ENCODE measurements at regions not wholly inside any gene's neighbourhood (a gene's known extent, or its start where the extent isn't known, plus 50 kb on each side); places are given as distances from the start of the nearest gene placed in this dataset.
A peak's percentile ranks its signal among the peaks of the same experiment; 100 is the strongest.

- DNase-seq: no peak
Observed at GRCh38 chrX:131779741-131780140, 235.9 kb downstream of the OR13H1 start.

- DNase-seq: no peak
Observed at GRCh38 chrX:131782646-131783045, 238.8 kb downstream of the OR13H1 start.

GRCh38 chrX:131783555-131784308 is 239.4 kb upstream of the STK26 start:
- DNase-seq: no peak

GRCh38 chrX:131789664-131790063 is 233.4 kb upstream of the STK26 start:
- no peak for DNase-seq

- DNase-seq: no peak
Observed at GRCh38 chrX:131791608-131792355, 231.3 kb upstream of the STK26 start.

- DNase-seq: no peak
Observed at GRCh38 chrX:131792356-131792749, 230.7 kb upstream of the STK26 start.

GRCh38 chrX:131792789-131793462 is 230.2 kb upstream of the STK26 start:
- peak; percentile 29 for DNase-seq

GRCh38 chrX:131795442-131796229 is 227.5 kb upstream of the STK26 start:
- no peak for DNase-seq

GRCh38 chrX:131801066-131801465 is 222.0 kb upstream of the STK26 start:
- DNase-seq: no peak

GRCh38 chrX:131801911-131802310 is 221.2 kb upstream of the STK26 start:
- DNase-seq: no peak

GRCh38 chrX:131802836-131803626 is 220.1 kb upstream of the STK26 start:
- no peak for DNase-seq

GRCh38 chrX:131812847-131813825 is 210.0 kb upstream of the STK26 start:
- peak; percentile 23 for DNase-seq

- peak; percentile 44 for DNase-seq
Observed at GRCh38 chrX:131816551-131817136, 206.5 kb upstream of the STK26 start.

- DNase-seq: no peak
Observed at GRCh38 chrX:131818297-131818936, 204.7 kb upstream of the STK26 start.

GRCh38 chrX:131821945-131822622 is 201.0 kb upstream of the STK26 start:
- DNase-seq: no peak

GRCh38 chrX:131826572-131826971 is 196.5 kb upstream of the STK26 start:
- DNase-seq: no peak

GRCh38 chrX:131827935-131828334 is 195.2 kb upstream of the STK26 start:
- DNase-seq: no peak

GRCh38 chrX:131828482-131828881 is 194.6 kb upstream of the STK26 start:
- no peak for DNase-seq
